ENCODE measurements at regions not wholly inside any gene's neighbourhood (a gene's known extent, or its start where the extent isn't known, plus 50 kb on each side); places are given as distances from the start of the nearest gene placed in this dataset.

GRCh38 chr9:14023285-14023684 is 290.7 kb downstream of the NFIB start:
- H3K27ac ChIP-seq, result no peak overlapping the region

GRCh38 chr9:14021871-14022525 is 291.9 kb downstream of the NFIB start:
- no peak overlapping the region for H3K27ac ChIP-seq
- no peak for DNase-seq (ENCODE audit: low spot score)
- TF ChIP-seq CTCF (conservative IDR thresholded peaks at IDR 0.05; ENCODE audit: low read depth), result no peak
- POLR2A ChIA-PET (ENCODE audit: low non-redundant PET), result no interaction called here
- CTCF ChIA-PET, result interaction anchor here (0.5 kb wide), 1 partner anchor 1200 kb away, joined by 3 read pairs; no protein-coding TSS in a partner anchor

More at GRCh38 chr9:14023285-14023684, 290.7 kb downstream of the NFIB start:
- no peak for DNase-seq (ENCODE audit: low spot score)
- CTCF ChIA-PET, result interaction anchor here (0.6 kb wide), 1 partner anchor 106 kb away, joined by 8 read pairs; no protein-coding TSS in a partner anchor
- POLR2A ChIA-PET (ENCODE audit: low non-redundant PET), result no interaction called here
- TF ChIP-seq CTCF (conservative IDR thresholded peaks at IDR 0.05; ENCODE audit: low read depth), result no peak

GRCh38 chr9:14018081-14018480 is 295.9 kb downstream of the NFIB start:
- DNase-seq (ENCODE audit: low spot score), result peak; percentile 8

GRCh38 chr9:14014744-14015143 is 299.2 kb downstream of the NFIB start:
- no peak overlapping the region for H3K27ac ChIP-seq
- no peak for TF ChIP-seq CTCF (conservative IDR thresholded peaks at IDR 0.05; ENCODE audit: low read depth)
- CTCF ChIA-PET, result no interaction called here
- POLR2A ChIA-PET (ENCODE audit: low non-redundant PET), result no interaction called here
- DNase-seq (ENCODE audit: low spot score), result no peak

More at GRCh38 chr9:14018081-14018480, 295.9 kb downstream of the NFIB start:
- no peak overlapping the region for H3K27ac ChIP-seq
- ChIA-PET POLR2A (ENCODE audit: low non-redundant PET) (no interaction called here), CTCF (interaction anchor here (0.6 kb wide), 1 partner anchor 221 kb away, joined by 4 read pairs; no protein-coding TSS in a partner anchor)
- TF ChIP-seq CTCF (conservative IDR thresholded peaks at IDR 0.05; ENCODE audit: low read depth), result no peak

GRCh38 chr9:14014218-14014617 is 299.7 kb downstream of the NFIB start:
- CTCF ChIA-PET, result no interaction called here
- no peak for DNase-seq (ENCODE audit: low spot score)
- TF ChIP-seq CTCF (conservative IDR thresholded peaks at IDR 0.05; ENCODE audit: low read depth), result no peak
- POLR2A ChIA-PET (ENCODE audit: low non-redundant PET), result no interaction called here
- no peak overlapping the region for H3K27ac ChIP-seq

GRCh38 chr9:14011799-14012560 is 302.0 kb downstream of the NFIB start:
- no peak overlapping the region for H3K27ac ChIP-seq
- POLR2A ChIA-PET (ENCODE audit: low non-redundant PET), result no interaction called here
- no peak for DNase-seq (ENCODE audit: low spot score)
- CTCF ChIA-PET, result no interaction called here
- no peak for TF ChIP-seq CTCF (conservative IDR thresholded peaks at IDR 0.05; ENCODE audit: low read depth)

All from RWPE1 (cell line).